Activated CD4-positive, alpha-beta T cell treated with anti-CD3 and anti-CD28 coated beads for 48 hours (primary cell): ENCODE measurements at regions not wholly inside any gene's neighbourhood (a gene's known extent, or its start where the extent isn't known, plus 50 kb on each side); places are given as distances from the start of the nearest gene placed in this dataset.

Experiments used
- DNase-seq: peaks from one replicate; pipeline ENCODE4 v3.0.0-alpha.2; 2020

- no peak for DNase-seq
Observed at GRCh38 chr1:112040891-112041740, 51.6 kb upstream of the KCND3 start.

- DNase-seq, result no peak
Observed at GRCh38 chr1:112043901-112044300, 54.4 kb upstream of the KCND3 start.

GRCh38 chr1:112044745-112045144 is 55.3 kb upstream of the KCND3 start:
- DNase-seq, result no peak

GRCh38 chr1:112046630-112047029 is 57.2 kb upstream of the KCND3 start:
- no peak for DNase-seq

- no peak for DNase-seq
Observed at GRCh38 chr1:112048421-112048820, 59.0 kb upstream of the KCND3 start.

GRCh38 chr1:112054510-112054909 is 65.0 kb upstream of the KCND3 start:
- no peak for DNase-seq

GRCh38 chr1:112056354-112056753 is 66.9 kb upstream of the KCND3 start:
- no peak for DNase-seq

- DNase-seq, result no peak
Observed at GRCh38 chr1:112057736-112058135, 68.3 kb upstream of the KCND3 start.

GRCh38 chr1:112058815-112059450 is 69.5 kb upstream of the KCND3 start:
- DNase-seq, result no peak

GRCh38 chr1:112059679-112060078 is 70.2 kb upstream of the KCND3 start:
- no peak for DNase-seq

- no peak for DNase-seq
Observed at GRCh38 chr1:112060261-112060660, 70.8 kb upstream of the KCND3 start.

- DNase-seq, result no peak
Observed at GRCh38 chr1:112061056-112061455, 71.6 kb upstream of the KCND3 start.

GRCh38 chr1:112061901-112062320 is 72.4 kb upstream of the KCND3 start:
- DNase-seq, result peak; percentile 4

GRCh38 chr1:112063781-112064728 is 74.6 kb upstream of the KCND3 start:
- no peak for DNase-seq

- no peak for DNase-seq
Observed at GRCh38 chr1:112067989-112068388, 78.5 kb upstream of the KCND3 start.

- DNase-seq, result no peak
Observed at GRCh38 chr1:112070677-112071076, 81.2 kb upstream of the KCND3 start.

- no peak for DNase-seq
Observed at GRCh38 chr1:112074711-112075110, 85.2 kb upstream of the KCND3 start.

GRCh38 chr1:112075566-112075965 is 86.1 kb upstream of the KCND3 start:
- no peak for DNase-seq

GRCh38 chr1:112079446-112079845 is 90.0 kb upstream of the KCND3 start:
- no peak for DNase-seq

- no peak for DNase-seq
Observed at GRCh38 chr1:112083487-112083886, 94.0 kb upstream of the KCND3 start.

GRCh38 chr1:112092656-112093371 is 103.3 kb upstream of the KCND3 start:
- DNase-seq, result no peak

GRCh38 chr1:112093372-112093694 is 103.9 kb upstream of the KCND3 start:
- no peak for DNase-seq

GRCh38 chr1:112099979-112100378 is 110.5 kb upstream of the KCND3 start:
- no peak for DNase-seq
